ENCODE measurements at regions not wholly inside any gene's neighbourhood (a gene's known extent, or its start where the extent isn't known, plus 50 kb on each side); places are given as distances from the start of the nearest gene placed in this dataset.

- TF ChIP-seq POLR2AphosphoS5 (IDR thresholded peaks at IDR 0.05; ENCODE audit: low read depth): no peak
- TF ChIP-seq CTCF (conservative IDR thresholded peaks at IDR 0.05; ENCODE audit: low read depth in 2 of 2): no peak
- TF ChIP-seq EZH2 (IDR thresholded peaks at IDR 0.05; ENCODE audit: low read depth, unreplicated experiment): no peak
- TF ChIP-seq, protein P1, sequence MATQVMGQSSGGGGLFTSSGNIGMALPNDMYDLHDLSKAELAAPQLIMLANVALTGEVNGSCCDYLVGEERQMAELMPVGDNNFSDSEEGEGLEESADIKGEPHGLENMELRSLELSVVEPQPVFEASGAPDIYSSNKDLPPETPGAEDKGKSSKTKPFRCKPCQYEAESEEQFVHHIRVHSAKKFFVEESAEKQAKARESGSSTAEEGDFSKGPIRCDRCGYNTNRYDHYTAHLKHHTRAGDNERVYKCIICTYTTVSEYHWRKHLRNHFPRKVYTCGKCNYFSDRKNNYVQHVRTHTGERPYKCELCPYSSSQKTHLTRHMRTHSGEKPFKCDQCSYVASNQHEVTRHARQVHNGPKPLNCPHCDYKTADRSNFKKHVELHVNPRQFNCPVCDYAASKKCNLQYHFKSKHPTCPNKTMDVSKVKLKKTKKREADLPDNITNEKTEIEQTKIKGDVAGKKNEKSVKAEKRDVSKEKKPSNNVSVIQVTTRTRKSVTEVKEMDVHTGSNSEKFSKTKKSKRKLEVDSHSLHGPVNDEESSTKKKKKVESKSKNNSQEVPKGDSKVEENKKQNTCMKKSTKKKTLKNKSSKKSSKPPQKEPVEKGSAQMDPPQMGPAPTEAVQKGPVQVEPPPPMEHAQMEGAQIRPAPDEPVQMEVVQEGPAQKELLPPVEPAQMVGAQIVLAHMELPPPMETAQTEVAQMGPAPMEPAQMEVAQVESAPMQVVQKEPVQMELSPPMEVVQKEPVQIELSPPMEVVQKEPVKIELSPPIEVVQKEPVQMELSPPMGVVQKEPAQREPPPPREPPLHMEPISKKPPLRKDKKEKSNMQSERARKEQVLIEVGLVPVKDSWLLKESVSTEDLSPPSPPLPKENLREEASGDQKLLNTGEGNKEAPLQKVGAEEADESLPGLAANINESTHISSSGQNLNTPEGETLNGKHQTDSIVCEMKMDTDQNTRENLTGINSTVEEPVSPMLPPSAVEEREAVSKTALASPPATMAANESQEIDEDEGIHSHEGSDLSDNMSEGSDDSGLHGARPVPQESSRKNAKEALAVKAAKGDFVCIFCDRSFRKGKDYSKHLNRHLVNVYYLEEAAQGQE (IDR thresholded peaks at IDR 0.05; ENCODE audit: unreplicated experiment): no peak
- TF ChIP-seq ZNF331 (CRISPR knock-in tag; IDR thresholded peaks at IDR 0.05; ENCODE audit: low read depth): no peak
- TF ChIP-seq EZH2phosphoT487 (IDR thresholded peaks at IDR 0.05; ENCODE audit: unreplicated experiment): no peak
- no peak for TF ChIP-seq STAT1 (IDR thresholded peaks at IDR 0.05; ENCODE audit: unreplicated experiment)
- TF ChIP-seq, protein P2, sequence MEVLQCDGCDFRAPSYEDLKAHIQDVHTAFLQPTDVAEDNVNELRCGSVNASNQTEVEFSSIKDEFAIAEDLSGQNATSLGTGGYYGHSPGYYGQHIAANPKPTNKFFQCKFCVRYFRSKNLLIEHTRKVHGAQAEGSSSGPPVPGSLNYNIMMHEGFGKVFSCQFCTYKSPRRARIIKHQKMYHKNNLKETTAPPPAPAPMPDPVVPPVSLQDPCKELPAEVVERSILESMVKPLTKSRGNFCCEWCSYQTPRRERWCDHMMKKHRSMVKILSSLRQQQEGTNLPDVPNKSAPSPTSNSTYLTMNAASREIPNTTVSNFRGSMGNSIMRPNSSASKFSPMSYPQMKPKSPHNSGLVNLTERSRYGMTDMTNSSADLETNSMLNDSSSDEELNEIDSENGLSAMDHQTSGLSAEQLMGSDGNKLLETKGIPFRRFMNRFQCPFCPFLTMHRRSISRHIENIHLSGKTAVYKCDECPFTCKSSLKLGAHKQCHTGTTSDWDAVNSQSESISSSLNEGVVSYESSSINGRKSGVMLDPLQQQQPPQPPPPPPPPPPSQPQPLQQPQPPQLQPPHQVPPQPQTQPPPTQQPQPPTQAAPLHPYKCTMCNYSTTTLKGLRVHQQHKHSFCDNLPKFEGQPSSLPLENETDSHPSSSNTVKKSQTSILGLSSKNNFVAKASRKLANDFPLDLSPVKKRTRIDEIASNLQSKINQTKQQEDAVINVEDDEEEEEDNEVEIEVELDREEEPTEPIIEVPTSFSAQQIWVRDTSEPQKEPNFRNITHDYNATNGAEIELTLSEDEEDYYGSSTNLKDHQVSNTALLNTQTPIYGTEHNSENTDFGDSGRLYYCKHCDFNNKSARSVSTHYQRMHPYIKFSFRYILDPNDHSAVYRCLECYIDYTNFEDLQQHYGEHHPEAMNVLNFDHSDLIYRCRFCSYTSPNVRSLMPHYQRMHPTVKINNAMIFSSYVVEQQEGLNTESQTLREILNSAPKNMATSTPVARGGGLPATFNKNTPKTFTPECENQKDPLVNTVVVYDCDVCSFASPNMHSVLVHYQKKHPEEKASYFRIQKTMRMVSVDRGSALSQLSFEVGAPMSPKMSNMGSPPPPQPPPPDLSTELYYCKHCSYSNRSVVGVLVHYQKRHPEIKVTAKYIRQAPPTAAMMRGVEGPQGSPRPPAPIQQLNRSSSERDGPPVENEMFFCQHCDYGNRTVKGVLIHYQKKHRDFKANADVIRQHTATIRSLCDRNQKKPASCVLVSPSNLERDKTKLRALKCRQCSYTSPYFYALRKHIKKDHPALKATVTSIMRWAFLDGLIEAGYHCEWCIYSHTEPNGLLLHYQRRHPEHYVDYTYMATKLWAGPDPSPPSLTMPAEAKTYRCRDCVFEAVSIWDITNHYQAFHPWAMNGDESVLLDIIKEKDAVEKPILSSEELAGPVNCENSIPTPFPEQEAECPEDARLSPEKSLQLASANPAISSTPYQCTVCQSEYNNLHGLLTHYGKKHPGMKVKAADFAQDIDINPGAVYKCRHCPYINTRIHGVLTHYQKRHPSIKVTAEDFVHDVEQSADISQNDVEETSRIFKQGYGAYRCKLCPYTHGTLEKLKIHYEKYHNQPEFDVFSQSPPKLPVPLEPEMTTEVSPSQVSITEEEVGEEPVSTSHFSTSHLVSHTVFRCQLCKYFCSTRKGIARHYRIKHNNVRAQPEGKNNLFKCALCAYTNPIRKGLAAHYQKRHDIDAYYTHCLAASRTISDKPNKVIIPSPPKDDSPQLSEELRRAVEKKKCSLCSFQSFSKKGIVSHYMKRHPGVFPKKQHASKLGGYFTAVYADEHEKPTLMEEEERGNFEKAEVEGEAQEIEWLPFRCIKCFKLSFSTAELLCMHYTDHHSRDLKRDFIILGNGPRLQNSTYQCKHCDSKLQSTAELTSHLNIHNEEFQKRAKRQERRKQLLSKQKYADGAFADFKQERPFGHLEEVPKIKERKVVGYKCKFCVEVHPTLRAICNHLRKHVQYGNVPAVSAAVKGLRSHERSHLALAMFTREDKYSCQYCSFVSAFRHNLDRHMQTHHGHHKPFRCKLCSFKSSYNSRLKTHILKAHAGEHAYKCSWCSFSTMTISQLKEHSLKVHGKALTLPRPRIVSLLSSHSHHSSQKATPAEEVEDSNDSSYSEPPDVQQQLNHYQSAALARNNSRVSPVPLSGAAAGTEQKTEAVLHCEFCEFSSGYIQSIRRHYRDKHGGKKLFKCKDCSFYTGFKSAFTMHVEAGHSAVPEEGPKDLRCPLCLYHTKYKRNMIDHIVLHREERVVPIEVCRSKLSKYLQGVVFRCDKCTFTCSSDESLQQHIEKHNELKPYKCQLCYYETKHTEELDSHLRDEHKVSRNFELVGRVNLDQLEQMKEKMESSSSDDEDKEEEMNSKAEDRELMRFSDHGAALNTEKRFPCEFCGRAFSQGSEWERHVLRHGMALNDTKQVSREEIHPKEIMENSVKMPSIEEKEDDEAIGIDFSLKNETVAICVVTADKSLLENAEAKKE (CRISPR knock-in tag; IDR thresholded peaks at IDR 0.05): no peak
- no peak for TF ChIP-seq CREB1 (CRISPR knock-in tag; IDR thresholded peaks at IDR 0.05; ENCODE audit: low read depth)
- TF ChIP-seq JUNB (IDR thresholded peaks at IDR 0.05; ENCODE audit: unreplicated experiment): no peak
These were observed 228.4 kb downstream of the TLR4 start for GRCh38 chr9:117932585-117932984.

All from GM23338 (cell line).